SK-N-SH (cell line): ENCODE measurements at regions not wholly inside any gene's neighbourhood (a gene's known extent, or its start where the extent isn't known, plus 50 kb on each side); places are given as distances from the start of the nearest gene placed in this dataset.

ENCODE experiments used
- CTCF ChIA-PET: fragments of 300-600, 350-600 bp; formaldehyde crosslinking; extraction: SDS; loops from one replicate; lab custom pipeline; 2021; lab: Yijun Ruan, JAX
- POLR2A ChIA-PET: fragments of 350-600 bp; sonication (Branson Sonifier 250); formaldehyde crosslinking; extraction: SDS; loops from one replicate; lab custom pipeline; 2020; ENCODE audit warnings: antibody characterized with exemption, inconsistent platforms; lab: Yijun Ruan, JAX
- DNase-seq: peaks from one replicate; pipeline ENCODE4 v3.0.0; 2012
- H2AFZ ChIP-seq: fragments of 200-600 bp; sonication (generic); 2 replicates; pipeline ENCODE4 v1.8.1; 2016; ENCODE audit warnings: antibody characterized with exemption, mild to moderate bottlenecking, low read depth
- H3F3A ChIP-seq: fragments of 200-600 bp; sonication (generic); replicated peaks from 2 replicates; pipeline ENCODE3; 2016; ENCODE audit warnings: antibody characterized with exemption, mild to moderate bottlenecking; ENCODE audit not compliant: insufficient read depth
- H3K27ac ChIP-seq, 2 experiments: fragments of 200-500 bp in 1 of 2; fragments of 200-600 bp in 1 of 2; sonication (Bioruptor generic) in 1 of 2; sonication (generic), shearing (Covaris generic) in 1 of 2; 2 replicates each; pipeline versions ENCODE4 v1.5.1 to v1.6.1; 2014 to 2016; ENCODE audit warnings: low read depth in 2 of 2, inconsistent platforms in 1 of 2, low read length in 1 of 2, mild to moderate bottlenecking in 1 of 2, mixed read lengths in 1 of 2
- H3K27me3 ChIP-seq: fragments of 200-600 bp; sonication (generic), shearing (Covaris generic); 2 replicates; pipeline ENCODE4 v1.6.1; 2016; ENCODE audit warnings: mixed run types; ENCODE audit not compliant: insufficient read depth
- H3K36me3 ChIP-seq, 2 experiments: fragments of 200-500 bp in 1 of 2; fragments of 200-600 bp in 1 of 2; sonication (Bioruptor generic) in 1 of 2; sonication (generic) in 1 of 2; replicated peaks in 1 of 2; 2 replicates each; pipeline versions ENCODE3 to v1.5.1; 2014 to 2016; ENCODE audit warnings: low read length in 1 of 2, mild to moderate bottlenecking in 1 of 2; ENCODE audit not compliant: insufficient read depth in 2 of 2, control insufficient read depth in 1 of 2
- H3K4me1 ChIP-seq, 2 experiments: fragments of 200-500 bp in 1 of 2; fragments of 200-600 bp in 1 of 2; sonication (Bioruptor generic) in 1 of 2; sonication (generic), shearing (Covaris generic) in 1 of 2; 2 replicates each; pipeline versions ENCODE4 v1.5.1 to v1.6.1; 2014 to 2016; ENCODE audit warnings: low read depth in 1 of 2, low read length in 1 of 2, mixed run types in 1 of 2; ENCODE audit not compliant: insufficient read depth in 2 of 2, control insufficient read depth in 1 of 2
- H3K4me2 ChIP-seq: fragments of 200-600 bp; sonication (generic), shearing (Covaris generic); 2 replicates; pipeline ENCODE4 v1.6.1; 2017; ENCODE audit warnings: mixed run types
- H3K4me3 ChIP-seq, 2 experiments: fragments of 200-500 bp in 1 of 2; fragments of 200-600 bp in 1 of 2; sonication (Bioruptor generic) in 1 of 2; sonication (generic), shearing (Covaris generic) in 1 of 2; 2 replicates each; pipeline versions ENCODE4 v1.5.1 to v1.8.1; 2014 to 2016; ENCODE audit warnings: low read depth in 2 of 2, inconsistent platforms in 1 of 2, low read length in 1 of 2, mild to moderate bottlenecking in 1 of 2, mixed read lengths in 1 of 2, moderate library complexity in 1 of 2
- H3K79me2 ChIP-seq: fragments of 200-600 bp; sonication (generic); 2 replicates; pipeline ENCODE4 v1.8.1; 2017; ENCODE audit warnings: mild to moderate bottlenecking; ENCODE audit not compliant: insufficient read depth
- H3K9ac ChIP-seq: fragments of 200-600 bp; sonication (generic); 2 replicates; pipeline ENCODE4 v1.6.1; 2017; ENCODE audit warnings: mixed run types
- H3K9me2 ChIP-seq: fragments of 200-600 bp; sonication (generic); 2 replicates; pipeline ENCODE4 v1.6.1; 2017; ENCODE audit warnings: mixed run types
- H3K9me3 ChIP-seq: fragments of 200-600 bp; sonication (generic); 2 replicates; pipeline ENCODE4 v1.6.1; 2017; ENCODE audit warnings: mixed run types, mild to moderate bottlenecking, moderate library complexity
- H4K20me1 ChIP-seq: fragments of 200-600 bp; sonication (generic); 2 replicates; pipeline ENCODE4 v1.6.1; 2017; ENCODE audit warnings: mild to moderate bottlenecking, mixed run types; ENCODE audit not compliant: insufficient read depth
- ELF1 ChIP-seq: IDR thresholded peaks from 2 replicates; pipeline ENCODE4 v1.4.0; 2012
- EZH2phosphoT487 ChIP-seq: fragments of 200-600 bp; sonication (generic); IDR thresholded peaks from 2 replicates; pipeline ENCODE4 v1.6.1; 2017; ENCODE audit warnings: low read depth, mixed run types, mild to moderate bottlenecking, antibody characterized with exemption, moderate library complexity, borderline replicate concordance
- FOSL2 ChIP-seq: IDR thresholded peaks from 2 replicates; pipeline ENCODE4 v1.4.0; 2012; ENCODE audit warnings: low read depth, mild to moderate bottlenecking, moderate library complexity, borderline replicate concordance
- FOXM1 ChIP-seq: IDR thresholded peaks from 2 replicates; pipeline ENCODE4 v1.4.0; 2012; ENCODE audit warnings: low read depth, mild to moderate bottlenecking
- MEF2A ChIP-seq: IDR thresholded peaks from 2 replicates; pipeline ENCODE4 v1.4.0; 2012; ENCODE audit warnings: low read depth, borderline replicate concordance
- MXI1 ChIP-seq: IDR thresholded peaks from 2 replicates; pipeline ENCODE4 v1.6.1; 2012; ENCODE audit warnings: mild to moderate bottlenecking, low read depth, low read length, improper control_type of control experiment
- RAD21 ChIP-seq: IDR thresholded peaks from 2 replicates; pipeline ENCODE4 v1.6.1; 2012; ENCODE audit warnings: mild to moderate bottlenecking, low read length
- RFX5 ChIP-seq: IDR thresholded peaks from 2 replicates; pipeline ENCODE4 v1.6.1; 2012; ENCODE audit warnings: mild to moderate bottlenecking, improper control_type of control experiment, low read length
- RXRA ChIP-seq: IDR thresholded peaks from 2 replicates; pipeline ENCODE4 v1.4.0; 2012; ENCODE audit warnings: low read depth, mild to moderate bottlenecking, borderline replicate concordance
- SMC3 ChIP-seq: IDR thresholded peaks from 2 replicates; pipeline ENCODE4 v1.6.1; 2012; ENCODE audit warnings: low read depth, low read length, improper control_type of control experiment
- TAF1 ChIP-seq: IDR thresholded peaks from 2 replicates; pipeline ENCODE4 v1.6.1; 2012; ENCODE audit warnings: low read depth, mild to moderate bottlenecking, low read length, moderate library complexity, borderline replicate concordance
- TCF12 ChIP-seq: IDR thresholded peaks from 2 replicates; pipeline ENCODE4 v1.4.0; 2012
- TEAD4 ChIP-seq: IDR thresholded peaks from 2 replicates; pipeline ENCODE4 v1.4.0; 2012; ENCODE audit warnings: mild to moderate bottlenecking, borderline replicate concordance; ENCODE audit not compliant: insufficient read depth
- WGBS: methylation state at CpG from one replicate; pipeline ENCODE4 v1.1.6; 2017; ENCODE audit warnings: low lambda C conversion rate; 5-methylcytosine and 5-hydroxymethylcytosine counted together
- TF ChIP-seq, protein P1 (sequence below): IDR thresholded peaks from 2 replicates; pipeline ENCODE4 v1.4.0; 2012; ENCODE audit warnings: low read depth, borderline replicate concordance
- TF ChIP-seq, protein P2 (sequence below): fragments of 200-600 bp; sonication (generic); IDR thresholded peaks from 2 replicates; pipeline ENCODE4 v1.6.1; 2017; ENCODE audit warnings: antibody characterized with exemption, mild to moderate bottlenecking, moderate library complexity
- TF ChIP-seq, protein P3 (sequence below): IDR thresholded peaks from 2 replicates; pipeline ENCODE4 v1.6.1; 2012; ENCODE audit warnings: mild to moderate bottlenecking, low read depth, low read length, moderate library complexity
- TF ChIP-seq, protein P4 (sequence below): IDR thresholded peaks from 2 replicates; pipeline ENCODE4 v1.4.0; 2012; ENCODE audit warnings: low read depth

DNA sequence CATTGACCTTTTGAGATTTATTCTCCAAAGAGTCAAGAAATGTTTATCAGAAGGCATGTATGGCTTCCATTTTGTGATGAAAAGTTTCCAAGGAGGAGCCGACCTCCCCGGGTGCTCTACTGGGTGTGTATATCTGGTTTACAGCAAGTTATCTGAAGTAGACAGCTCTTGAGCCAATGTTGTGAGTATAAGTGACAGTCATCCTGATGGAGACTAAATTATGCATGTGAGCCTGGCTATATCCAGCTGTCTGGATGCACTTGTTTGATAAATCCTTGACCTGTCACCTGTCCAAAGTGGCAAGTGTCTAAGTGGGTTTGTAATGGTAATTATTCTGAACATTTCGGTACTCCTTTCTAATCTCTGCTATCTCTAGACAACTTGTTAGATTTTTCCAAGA, 142.2 kb downstream of the NR2F2 start:
- WGBS: 8% methylated on average over 3 of the region's 3 CpGs
- POLR2A ChIA-PET: no interaction called here
- TF ChIP-seq, protein P1, sequence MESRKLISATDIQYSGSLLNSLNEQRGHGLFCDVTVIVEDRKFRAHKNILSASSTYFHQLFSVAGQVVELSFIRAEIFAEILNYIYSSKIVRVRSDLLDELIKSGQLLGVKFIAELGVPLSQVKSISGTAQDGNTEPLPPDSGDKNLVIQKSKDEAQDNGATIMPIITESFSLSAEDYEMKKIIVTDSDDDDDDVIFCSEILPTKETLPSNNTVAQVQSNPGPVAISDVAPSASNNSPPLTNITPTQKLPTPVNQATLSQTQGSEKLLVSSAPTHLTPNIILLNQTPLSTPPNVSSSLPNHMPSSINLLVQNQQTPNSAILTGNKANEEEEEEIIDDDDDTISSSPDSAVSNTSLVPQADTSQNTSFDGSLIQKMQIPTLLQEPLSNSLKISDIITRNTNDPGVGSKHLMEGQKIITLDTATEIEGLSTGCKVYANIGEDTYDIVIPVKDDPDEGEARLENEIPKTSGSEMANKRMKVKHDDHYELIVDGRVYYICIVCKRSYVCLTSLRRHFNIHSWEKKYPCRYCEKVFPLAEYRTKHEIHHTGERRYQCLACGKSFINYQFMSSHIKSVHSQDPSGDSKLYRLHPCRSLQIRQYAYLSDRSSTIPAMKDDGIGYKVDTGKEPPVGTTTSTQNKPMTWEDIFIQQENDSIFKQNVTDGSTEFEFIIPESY: no peak
- TF ChIP-seq EZH2phosphoT487 (no peak), MEF2A (no peak), MXI1 (no peak), TEAD4 (no peak), FOSL2 (no peak), RXRA (no peak), SMC3 (no peak), TCF12 (no peak), TAF1 (no peak), FOXM1 (no peak), RFX5 (no peak), RAD21 (no peak), ELF1 (no peak)
- TF ChIP-seq, protein P2, sequence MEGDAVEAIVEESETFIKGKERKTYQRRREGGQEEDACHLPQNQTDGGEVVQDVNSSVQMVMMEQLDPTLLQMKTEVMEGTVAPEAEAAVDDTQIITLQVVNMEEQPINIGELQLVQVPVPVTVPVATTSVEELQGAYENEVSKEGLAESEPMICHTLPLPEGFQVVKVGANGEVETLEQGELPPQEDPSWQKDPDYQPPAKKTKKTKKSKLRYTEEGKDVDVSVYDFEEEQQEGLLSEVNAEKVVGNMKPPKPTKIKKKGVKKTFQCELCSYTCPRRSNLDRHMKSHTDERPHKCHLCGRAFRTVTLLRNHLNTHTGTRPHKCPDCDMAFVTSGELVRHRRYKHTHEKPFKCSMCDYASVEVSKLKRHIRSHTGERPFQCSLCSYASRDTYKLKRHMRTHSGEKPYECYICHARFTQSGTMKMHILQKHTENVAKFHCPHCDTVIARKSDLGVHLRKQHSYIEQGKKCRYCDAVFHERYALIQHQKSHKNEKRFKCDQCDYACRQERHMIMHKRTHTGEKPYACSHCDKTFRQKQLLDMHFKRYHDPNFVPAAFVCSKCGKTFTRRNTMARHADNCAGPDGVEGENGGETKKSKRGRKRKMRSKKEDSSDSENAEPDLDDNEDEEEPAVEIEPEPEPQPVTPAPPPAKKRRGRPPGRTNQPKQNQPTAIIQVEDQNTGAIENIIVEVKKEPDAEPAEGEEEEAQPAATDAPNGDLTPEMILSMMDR: no peak
- TF ChIP-seq, protein P3, sequence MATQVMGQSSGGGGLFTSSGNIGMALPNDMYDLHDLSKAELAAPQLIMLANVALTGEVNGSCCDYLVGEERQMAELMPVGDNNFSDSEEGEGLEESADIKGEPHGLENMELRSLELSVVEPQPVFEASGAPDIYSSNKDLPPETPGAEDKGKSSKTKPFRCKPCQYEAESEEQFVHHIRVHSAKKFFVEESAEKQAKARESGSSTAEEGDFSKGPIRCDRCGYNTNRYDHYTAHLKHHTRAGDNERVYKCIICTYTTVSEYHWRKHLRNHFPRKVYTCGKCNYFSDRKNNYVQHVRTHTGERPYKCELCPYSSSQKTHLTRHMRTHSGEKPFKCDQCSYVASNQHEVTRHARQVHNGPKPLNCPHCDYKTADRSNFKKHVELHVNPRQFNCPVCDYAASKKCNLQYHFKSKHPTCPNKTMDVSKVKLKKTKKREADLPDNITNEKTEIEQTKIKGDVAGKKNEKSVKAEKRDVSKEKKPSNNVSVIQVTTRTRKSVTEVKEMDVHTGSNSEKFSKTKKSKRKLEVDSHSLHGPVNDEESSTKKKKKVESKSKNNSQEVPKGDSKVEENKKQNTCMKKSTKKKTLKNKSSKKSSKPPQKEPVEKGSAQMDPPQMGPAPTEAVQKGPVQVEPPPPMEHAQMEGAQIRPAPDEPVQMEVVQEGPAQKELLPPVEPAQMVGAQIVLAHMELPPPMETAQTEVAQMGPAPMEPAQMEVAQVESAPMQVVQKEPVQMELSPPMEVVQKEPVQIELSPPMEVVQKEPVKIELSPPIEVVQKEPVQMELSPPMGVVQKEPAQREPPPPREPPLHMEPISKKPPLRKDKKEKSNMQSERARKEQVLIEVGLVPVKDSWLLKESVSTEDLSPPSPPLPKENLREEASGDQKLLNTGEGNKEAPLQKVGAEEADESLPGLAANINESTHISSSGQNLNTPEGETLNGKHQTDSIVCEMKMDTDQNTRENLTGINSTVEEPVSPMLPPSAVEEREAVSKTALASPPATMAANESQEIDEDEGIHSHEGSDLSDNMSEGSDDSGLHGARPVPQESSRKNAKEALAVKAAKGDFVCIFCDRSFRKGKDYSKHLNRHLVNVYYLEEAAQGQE: no peak
- TF ChIP-seq, protein P4, sequence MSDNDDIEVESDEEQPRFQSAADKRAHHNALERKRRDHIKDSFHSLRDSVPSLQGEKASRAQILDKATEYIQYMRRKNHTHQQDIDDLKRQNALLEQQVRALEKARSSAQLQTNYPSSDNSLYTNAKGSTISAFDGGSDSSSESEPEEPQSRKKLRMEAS: no peak
- Histone ChIP-seq H2AFZ (no peak overlapping the region), H3F3A (no peaks in the 10 kb centered on the region), H3K27ac (no peak overlapping the region), H3K9me3 (no peaks in the 10 kb centered on the region; the same call in 1 of the 2 replicates), H3K4me3 (no peak overlapping the region), H3K27me3 (no peaks in the 10 kb centered on the region), H3K9ac (no peak overlapping the region), H3K9me2 (no peaks in the 10 kb centered on the region), H3K79me2 (no peaks in the 10 kb centered on the region), H3K36me3 (no peaks in the 10 kb centered on the region), H3K4me1 (no peaks in the 10 kb centered on the region; a peak in 2 of 4 replicates), H3K4me2 (no peak overlapping the region), H4K20me1 (no peaks in the 10 kb centered on the region)
- CTCF ChIA-PET: interaction anchor here (0.6 kb wide), 1 partner anchor 56 kb away, joined by 3 read pairs; no protein-coding TSS in a partner anchor
- no peak for DNase-seq
